Fibroblast of skin of left quadriceps (primary cell): ENCODE measurements at regions not wholly inside any gene's neighbourhood (a gene's known extent, or its start where the extent isn't known, plus 50 kb on each side); places are given as distances from the start of the nearest gene placed in this dataset.
A peak's percentile ranks its signal among the peaks of the same experiment; 100 is the strongest.
"Not testable (repeated sequence)": the region's sequence is repeated elsewhere in the genome, so short reads cannot be mapped to it uniquely, and the experiment has no call there.

Experiments
- DNase-seq, 2 experiments: peaks; one replicate each; pipeline ENCODE4 v3.0.0-alpha.2; 2013; ENCODE audit warnings: low read depth in 2 of 2

- not testable (repeated sequence) for DNase-seq
Measured at GRCh38 chr2:129833465-129833864, 146.0 kb upstream of the RAB6C start.

- DNase-seq: no peak
Measured at GRCh38 chr2:129847043-129847442, 132.4 kb upstream of the RAB6C start.

- peak; percentile 42 to 52 for DNase-seq
Measured at GRCh38 chr2:129849559-129850160, 129.8 kb upstream of the RAB6C start.

- no peak for DNase-seq
Measured at GRCh38 chr2:129857200-129857599, 122.3 kb upstream of the RAB6C start.

GRCh38 chr2:129859175-129859574, 120.3 kb upstream of the RAB6C start:
- DNase-seq: no peak

- DNase-seq: no peak
Measured at GRCh38 chr2:129860088-129860487, 119.4 kb upstream of the RAB6C start.

- no peak for DNase-seq
Measured at GRCh38 chr2:129861666-129862288, 117.7 kb upstream of the RAB6C start.

- no peak for DNase-seq
Measured at GRCh38 chr2:129862668-129863067, 116.8 kb upstream of the RAB6C start.

GRCh38 chr2:129863350-129863749, 116.1 kb upstream of the RAB6C start:
- no peak for DNase-seq

GRCh38 chr2:129864719-129865118, 114.7 kb upstream of the RAB6C start:
- no peak for DNase-seq

GRCh38 chr2:129865976-129866375, 113.5 kb upstream of the RAB6C start:
- no peak for DNase-seq

- no peak for DNase-seq
Measured at GRCh38 chr2:129866391-129866790, 113.1 kb upstream of the RAB6C start.

GRCh38 chr2:129868151-129868550, 111.3 kb upstream of the RAB6C start:
- DNase-seq: no peak

- no peak for DNase-seq
Measured at GRCh38 chr2:129870685-129871241, 108.7 kb upstream of the RAB6C start.

GRCh38 chr2:129872446-129872845, 107.0 kb upstream of the RAB6C start:
- no peak for DNase-seq

GRCh38 chr2:129876541-129876940, 102.9 kb upstream of the RAB6C start:
- DNase-seq: no peak

GRCh38 chr2:129877289-129877741, 102.2 kb upstream of the RAB6C start:
- DNase-seq: peak; percentile 80 to 85

- peak; percentile 42 to 47 for DNase-seq
Measured at GRCh38 chr2:129877795-129878775, 101.4 kb upstream of the RAB6C start.

- no peak for DNase-seq
Measured at GRCh38 chr2:129879614-129880180, 99.8 kb upstream of the RAB6C start.

GRCh38 chr2:129880309-129880708, 99.2 kb upstream of the RAB6C start:
- DNase-seq: no peak

GRCh38 chr2:129880971-129881370, 98.5 kb upstream of the RAB6C start:
- DNase-seq: no peak
